IMR-90 (cell line): ENCODE measurements at regions not wholly inside any gene's neighbourhood (a gene's known extent, or its start where the extent isn't known, plus 50 kb on each side); places are given as distances from the start of the nearest gene placed in this dataset.

Source experiments
- ATAC-seq: fragments of 200-7000 bp; cut with Tn5 transposase; 2 replicates; pipeline ENCODE4 v1.9.1; 2020; ENCODE audit warnings: low read depth, mild to moderate bottlenecking, moderate library complexity
- BruUV-seq: library from RNA; stranded (reverse); fragments of 400-500 nt; replicated peaks from 2 replicates; lab custom pipeline; 2021; lab: Mats Ljungman, UMichigan
- CTCF ChIA-PET: fragments of 300-600 bp; formaldehyde crosslinking; extraction: SDS; loops from one replicate; lab custom pipeline; 2021; ENCODE audit warnings: antibody characterized with exemption; lab: Yijun Ruan, JAX
- POLR2A ChIA-PET: fragments of 300-600 bp; sonication (Branson Sonifier 250); formaldehyde crosslinking; loops from one replicate; lab custom pipeline; 2022; ENCODE audit warnings: antibody characterized with exemption; ENCODE audit not compliant: unreplicated experiment; lab: Charles Lee
- DNase-seq: peaks from one replicate; pipeline ENCODE4 v3.0.0; 2013
- H2AFZ ChIP-seq: replicated peaks from 2 replicates; pipeline ENCODE3; 2013; ENCODE audit warnings: low read length, mild to moderate bottlenecking; ENCODE audit not compliant: poor library complexity
- H2AK5ac ChIP-seq: 2 replicates; pipeline ENCODE4 v1.6.1; 2013; ENCODE audit warnings: low read depth, low read length, inconsistent platforms
- H2AK9ac ChIP-seq: replicated peaks from 2 replicates; pipeline ENCODE3; 2013; ENCODE audit warnings: mild to moderate bottlenecking, low read depth, low read length, moderate library complexity; ENCODE audit not compliant: poor library complexity
- H2BK120ac ChIP-seq: 2 replicates; pipeline ENCODE4 v1.6.1; 2013; ENCODE audit warnings: low read depth, low read length, inconsistent platforms
- H2BK15ac ChIP-seq: 3 replicates; pipeline ENCODE4 v1.6.1; 2013; ENCODE audit warnings: low read depth, low read length, inconsistent platforms
- H2BK20ac ChIP-seq: 2 replicates; pipeline ENCODE4 v1.6.1; 2013; ENCODE audit warnings: low read depth, mild to moderate bottlenecking, inconsistent platforms, low read length, moderate library complexity
- H2BK5ac ChIP-seq: 2 replicates; pipeline ENCODE4 v1.6.1; 2013; ENCODE audit warnings: mild to moderate bottlenecking, low read depth, low read length, inconsistent platforms; ENCODE audit not compliant: poor library complexity, severe bottlenecking
- H3K14ac ChIP-seq: replicated peaks from 2 replicates; pipeline ENCODE4 v1.6.1; 2013; ENCODE audit warnings: low read depth, low read length, inconsistent platforms
- H3K18ac ChIP-seq: 2 replicates; pipeline ENCODE4 v1.6.1; 2013; ENCODE audit warnings: low read depth, low read length, control low read depth
- H3K23ac ChIP-seq: 2 replicates; pipeline ENCODE4 v1.6.1; 2013; ENCODE audit warnings: low read depth, low read length, inconsistent platforms
- H3K27ac ChIP-seq: 2 replicates; pipeline ENCODE4 v1.5.1; 2013; ENCODE audit warnings: mild to moderate bottlenecking, control low read depth, low read length; ENCODE audit not compliant: insufficient read depth
- H3K27me3 ChIP-seq: 2 replicates; pipeline ENCODE4 v1.6.1; 2013; ENCODE audit warnings: low read length; ENCODE audit not compliant: control insufficient read depth, insufficient read depth
- H3K36me3 ChIP-seq: 2 replicates; pipeline ENCODE4 v1.6.1; 2013; ENCODE audit warnings: low read length, mixed read lengths; ENCODE audit not compliant: control insufficient read depth, insufficient read depth
- H3K4ac ChIP-seq: 2 replicates; pipeline ENCODE4 v1.6.1; 2013; ENCODE audit warnings: low read depth, low read length, inconsistent platforms
- H3K4me1 ChIP-seq: 2 replicates; pipeline ENCODE4 v1.6.1; 2013; ENCODE audit warnings: low read length, mixed read lengths; ENCODE audit not compliant: control insufficient read depth, insufficient read depth
- H3K4me2 ChIP-seq: 2 replicates; pipeline ENCODE4 v1.6.1; 2013; ENCODE audit warnings: low read depth, mild to moderate bottlenecking, control low read depth, low read length, moderate library complexity
- H3K4me3 ChIP-seq: 2 replicates; pipeline ENCODE4 v1.5.1; 2013; ENCODE audit warnings: low read depth, mild to moderate bottlenecking, control low read depth, low read length, moderate library complexity; ENCODE audit not compliant: insufficient read depth
- H3K56ac ChIP-seq: 2 replicates; pipeline ENCODE4 v1.6.1; 2013; ENCODE audit warnings: low read length, inconsistent platforms; ENCODE audit not compliant: insufficient read depth; ENCODE audit errors: extremely low read depth
- H3K79me1 ChIP-seq, 2 experiments: 2 replicates each; pipeline ENCODE4 v1.6.1; 2013; ENCODE audit warnings: low read length in 2 of 2, inconsistent platforms in 1 of 2, low read depth in 1 of 2
- H3K9ac ChIP-seq: 2 replicates; pipeline ENCODE4 v1.6.1; 2013; ENCODE audit warnings: low read depth, low read length, control low read depth
- H3K9me1 ChIP-seq: 2 replicates; pipeline ENCODE4 v1.6.1; 2013; ENCODE audit warnings: low read length, inconsistent platforms; ENCODE audit not compliant: insufficient read depth
- H3K9me3 ChIP-seq: 2 replicates; pipeline ENCODE4 v1.6.1; 2013; ENCODE audit warnings: low read length; ENCODE audit not compliant: control insufficient read depth, insufficient read depth
- H4K20me1 ChIP-seq: 2 replicates; pipeline ENCODE4 v1.6.1; 2013; ENCODE audit warnings: low read length, inconsistent platforms; ENCODE audit not compliant: insufficient read depth
- H4K5ac ChIP-seq: 2 replicates; pipeline ENCODE4 v1.6.1; 2013; ENCODE audit warnings: mild to moderate bottlenecking, low read depth, low read length, control low read depth
- H4K8ac ChIP-seq, 2 experiments: 2 replicates each; pipeline ENCODE4 v1.6.1; 2013; ENCODE audit warnings: low read depth in 2 of 2, low read length in 2 of 2, control low read depth in 1 of 2, inconsistent platforms in 1 of 2
- H4K91ac ChIP-seq: 2 replicates; pipeline ENCODE4 v1.6.1; 2013; ENCODE audit warnings: low read depth, low read length, inconsistent platforms; ENCODE audit not compliant: insufficient read depth
- BHLHE40 ChIP-seq: fragments of 150-350 bp; IDR thresholded peaks from 2 replicates; pipeline ENCODE4 v1.6.1; 2016; ENCODE audit warnings: mild to moderate bottlenecking, low read depth, low read length
- CEBPB ChIP-seq: IDR thresholded peaks from 2 replicates; pipeline ENCODE4 v1.6.1; 2012; ENCODE audit warnings: low read depth, low read length, improper control_type of control experiment
- CHD1 ChIP-seq: IDR thresholded peaks from 2 replicates; pipeline ENCODE4 v1.6.1; 2012; ENCODE audit warnings: low read depth, low read length, improper control_type of control experiment
- CTCF ChIP-seq: conservative IDR thresholded peaks from 2 replicates; pipeline ENCODE4 v1.5.1; 2012; ENCODE audit warnings: mild to moderate bottlenecking, low read depth, low read length, improper control_type of control experiment
- FOS ChIP-seq: fragments of 150-350 bp; IDR thresholded peaks from 2 replicates; pipeline ENCODE4 v1.6.1; 2016; ENCODE audit warnings: low read depth, low read length
- MAFK ChIP-seq: IDR thresholded peaks from 2 replicates; pipeline ENCODE4 v1.6.1; 2012; ENCODE audit warnings: low read depth, low read length, improper control_type of control experiment
- MAZ ChIP-seq: IDR thresholded peaks from 2 replicates; pipeline ENCODE4 v1.6.1; 2012; ENCODE audit warnings: low read depth, mild to moderate bottlenecking, low read length, improper control_type of control experiment, moderate library complexity, borderline replicate concordance
- MXI1 ChIP-seq: IDR thresholded peaks from 2 replicates; pipeline ENCODE4 v1.6.1; 2012; ENCODE audit warnings: low read depth, mild to moderate bottlenecking, low read length, moderate library complexity, borderline replicate concordance
- NFE2L2 ChIP-seq: fragments of 150-350 bp; IDR thresholded peaks from 2 replicates; pipeline ENCODE4 v1.6.1; 2016; ENCODE audit warnings: low read depth, mild to moderate bottlenecking, low read length
- POLR2A ChIP-seq: IDR thresholded peaks from 2 replicates; pipeline ENCODE4 v1.6.1; 2012; ENCODE audit warnings: mild to moderate bottlenecking, low read depth, low read length
- RAD21 ChIP-seq: IDR thresholded peaks from 2 replicates; pipeline ENCODE4 v1.6.1; 2012; ENCODE audit warnings: low read length, improper control_type of control experiment
- RCOR1 ChIP-seq: IDR thresholded peaks from 2 replicates; pipeline ENCODE4 v1.6.1; 2012; ENCODE audit warnings: mild to moderate bottlenecking, low read length, improper control_type of control experiment; ENCODE audit not compliant: insufficient replicate concordance
- SMC3 ChIP-seq: fragments of 150-350 bp; IDR thresholded peaks from 2 replicates; pipeline ENCODE4 v1.6.1; 2016; ENCODE audit warnings: low read depth, mild to moderate bottlenecking, antibody characterized with exemption, low read length, moderate library complexity
- WGBS, 2 experiments: methylation state at CpG; one replicate each; pipeline versions ENCODE4 v1.1.5 to v1.1.7; 2013; ENCODE audit warnings: missing lambda C conversion rate in 2 of 2; ENCODE audit not compliant: insufficient read length in 1 of 2; ENCODE audit errors: extremely low coverage in 2 of 2; 5-methylcytosine and 5-hydroxymethylcytosine counted together
- dilution Hi-C: fragments of 300-500 bp; cut with HindIII; formaldehyde crosslinking; loops from one replicate; pipeline ENCODE4 v1.14.3; 2018; ENCODE audit warnings: low sequenced_read_pairs; ENCODE audit not compliant: unreplicated experiment
- in situ Hi-C: fragments of 300-500 bp; cut with MboI; formaldehyde crosslinking; loops from 3 replicates; pipeline ENCODE4 v1.14.3; 2019; ENCODE audit warnings: low sequenced_read_pairs, inconsistent platforms, mixed read lengths
- intact Hi-C: fragments of 100-400 bp; cut with micrococcal nuclease; formaldehyde crosslinking; loops from 2 replicates; pipeline ENCODE4 v1.10.0; 2022
- TF ChIP-seq, protein P1 (sequence below): fragments of 150-350 bp; IDR thresholded peaks from 2 replicates; pipeline ENCODE4 v1.6.1; 2017; ENCODE audit warnings: mild to moderate bottlenecking, antibody characterized with exemption, low read length, low read depth

- H3K36me3 ChIP-seq: no peaks in the 10 kb centered on the region
- H3K14ac ChIP-seq: no peak overlapping the region
- no peaks in the 10 kb centered on the region for H3K27me3 ChIP-seq
- no CpG with 5 or more reads among the region's 6 CpGs for WGBS, 2 experiments
- H2AK5ac ChIP-seq: no peak overlapping the region
- H2BK20ac ChIP-seq: no peak overlapping the region
- H3K23ac ChIP-seq: no peak overlapping the region
- no peak overlapping the region for H2BK15ac ChIP-seq
- H3K4me2 ChIP-seq: no peak overlapping the region
- no peak overlapping the region for H3K9ac ChIP-seq
- no peak overlapping the region for H4K8ac ChIP-seq
- peaks cover 11% of the 10 kb centered on the region for H3K9me3 ChIP-seq
- no peak overlapping the region for H3K27ac ChIP-seq
- H4K20me1 ChIP-seq: no peaks in the 10 kb centered on the region
- no peak overlapping the region for H4K91ac ChIP-seq
- H3K4me1 ChIP-seq: no peaks in the 10 kb centered on the region
- ChIA-PET CTCF (no interaction called here), POLR2A (no interaction called here)
- DNase-seq: no peak
- no peak overlapping the region for H2AK9ac ChIP-seq
- no peak overlapping the region for H4K5ac ChIP-seq
- no peak overlapping the region for H3K4me3 ChIP-seq
- no peak overlapping the region for H3K4ac ChIP-seq
- intact Hi-C loops (no loop called here), dilution Hi-C loops (no loop called here), in situ Hi-C loops (no loop called here)
- H2AFZ ChIP-seq: no peak overlapping the region
- no TSS peak for BruUV-seq
- TF ChIP-seq CEBPB (no peak), FOS (no peak), MAZ (no peak), CTCF (no peak), RCOR1 (no peak), RAD21 (no peak), MXI1 (no peak), POLR2A (no peak), NFE2L2 (no peak), MAFK (no peak), BHLHE40 (no peak), CHD1 (no peak), SMC3 (no peak)
- TF ChIP-seq, protein P1, sequence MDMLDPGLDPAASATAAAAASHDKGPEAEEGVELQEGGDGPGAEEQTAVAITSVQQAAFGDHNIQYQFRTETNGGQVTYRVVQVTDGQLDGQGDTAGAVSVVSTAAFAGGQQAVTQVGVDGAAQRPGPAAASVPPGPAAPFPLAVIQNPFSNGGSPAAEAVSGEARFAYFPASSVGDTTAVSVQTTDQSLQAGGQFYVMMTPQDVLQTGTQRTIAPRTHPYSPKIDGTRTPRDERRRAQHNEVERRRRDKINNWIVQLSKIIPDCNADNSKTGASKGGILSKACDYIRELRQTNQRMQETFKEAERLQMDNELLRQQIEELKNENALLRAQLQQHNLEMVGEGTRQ: no peak
- H3K18ac ChIP-seq: no peak overlapping the region
- no peak for ATAC-seq
- no peak overlapping the region for H3K56ac ChIP-seq
- no peaks in the 10 kb centered on the region for H3K9me1 ChIP-seq
- no peak overlapping the region for H2BK120ac ChIP-seq
- no peak overlapping the region for H2BK5ac ChIP-seq
- no peaks in the 10 kb centered on the region for H3K79me1 ChIP-seq
Observed at GRCh38 chr2:15880226-15881119, 59.9 kb upstream of the MYCN start.
